MM.1S (cell line): ENCODE measurements at regions not wholly inside any gene's neighbourhood (a gene's known extent, or its start where the extent isn't known, plus 50 kb on each side); places are given as distances from the start of the nearest gene placed in this dataset.

Source experiments
- DNase-seq: peaks from one replicate; pipeline ENCODE4 v3.0.0-alpha.2; 2015
- H2AFZ ChIP-seq: fragments of 300-600 bp; sonication (generic); 2 replicates; pipeline ENCODE4 v1.6.0; 2016; ENCODE audit warnings: antibody characterized with exemption, low read length
- H3F3A ChIP-seq: fragments of 300-600 bp; sonication (generic); 2 replicates; pipeline ENCODE4 v1.6.1; 2016; ENCODE audit warnings: mild to moderate bottlenecking, antibody characterized with exemption, low read length, moderate library complexity, mixed read lengths; ENCODE audit not compliant: insufficient read depth
- H3K27ac ChIP-seq: fragments of 300-600 bp; sonication (generic); 2 replicates; pipeline ENCODE4 v1.5.1; 2016; ENCODE audit warnings: mild to moderate bottlenecking, low read length
- H3K27me3 ChIP-seq: fragments of 300-600 bp; sonication (generic); replicated peaks from 2 replicates; pipeline ENCODE4 v1.6.0; 2016; ENCODE audit warnings: low read length; ENCODE audit not compliant: insufficient read depth
- H3K36me3 ChIP-seq: fragments of 300-600 bp; sonication (generic); replicated peaks from 2 replicates; pipeline ENCODE4 v1.6.1; 2016; ENCODE audit warnings: mild to moderate bottlenecking, low read length, mixed read lengths; ENCODE audit not compliant: insufficient read depth
- H3K4me1 ChIP-seq: fragments of 300-600 bp; sonication (generic); 2 replicates; pipeline ENCODE4 v1.6.1; 2016; ENCODE audit warnings: low read length, mixed read lengths
- H3K4me2 ChIP-seq: fragments of 300-600 bp; sonication (generic); 2 replicates; pipeline ENCODE4 v1.6.0; 2016; ENCODE audit warnings: low read depth, low read length
- H3K4me3 ChIP-seq: fragments of 300-600 bp; sonication (generic); 2 replicates; pipeline ENCODE4 v1.5.1; 2016; ENCODE audit warnings: low read length, mixed read lengths
- H3K79me2 ChIP-seq: fragments of 300-600 bp; sonication (generic); 2 replicates; pipeline ENCODE4 v1.6.1; 2016; ENCODE audit warnings: mixed run types, low read length, mixed read lengths
- H3K9ac ChIP-seq: fragments of 300-600 bp; sonication (generic); 2 replicates; pipeline ENCODE4 v1.6.1; 2016; ENCODE audit warnings: low read length, mixed read lengths
- H3K9me2 ChIP-seq: fragments of 300-600 bp; sonication (generic); replicated peaks from 2 replicates; pipeline ENCODE4 v1.6.1; 2016; ENCODE audit warnings: mild to moderate bottlenecking, low read length, mixed read lengths; ENCODE audit not compliant: insufficient read depth
- H3K9me3 ChIP-seq: fragments of 300-600 bp; sonication (generic); replicated peaks from 2 replicates; pipeline ENCODE4 v1.6.1; 2016; ENCODE audit warnings: mild to moderate bottlenecking, low read length, mixed read lengths; ENCODE audit not compliant: insufficient read depth
- H4K20me1 ChIP-seq: fragments of 300-600 bp; sonication (generic); 2 replicates; pipeline ENCODE4 v1.6.1; 2016; ENCODE audit warnings: mild to moderate bottlenecking, low read length, moderate library complexity, mixed read lengths; ENCODE audit not compliant: insufficient read depth
- CTCF ChIP-seq: fragments of 300-600 bp; sonication (generic); IDR thresholded peaks from 2 replicates; pipeline ENCODE4 v1.5.1; 2016; ENCODE audit warnings: antibody characterized with exemption, low read length, mixed read lengths
- EZH2 ChIP-seq: fragments of 300-600 bp; sonication (generic); optimal IDR thresholded peaks from 2 replicates; pipeline ENCODE3; 2017; ENCODE audit warnings: low read depth, mild to moderate bottlenecking, antibody characterized with exemption, low read length, mixed read lengths
- EZH2phosphoT487 ChIP-seq: fragments of 300-600 bp; sonication (generic); IDR thresholded peaks from 2 replicates; pipeline ENCODE4 v1.6.1; 2018; ENCODE audit warnings: antibody characterized with exemption, low read length

- no peaks in the 10 kb centered on the region for H4K20me1 ChIP-seq
- no peak overlapping the region for H3K4me2 ChIP-seq
- no peak for DNase-seq
- no peaks in the 10 kb centered on the region for H3K9me2 ChIP-seq
- H3K9ac ChIP-seq: no peak overlapping the region
- H3K27ac ChIP-seq: no peak overlapping the region
- H3F3A ChIP-seq: peaks cover 8% of the 10 kb centered on the region; the same call in 1 of the 2 replicates
- no peaks in the 10 kb centered on the region for H3K36me3 ChIP-seq
- no peak overlapping the region for H3K4me3 ChIP-seq
- no peak overlapping the region for H2AFZ ChIP-seq
- H3K4me1 ChIP-seq: peaks cover 15% of the 10 kb centered on the region
- no peaks in the 10 kb centered on the region for H3K27me3 ChIP-seq
- no peak for TF ChIP-seq CTCF
- TF ChIP-seq EZH2: no peak
- no peak for TF ChIP-seq EZH2phosphoT487
- no peaks in the 10 kb centered on the region for H3K9me3 ChIP-seq
- no peaks in the 10 kb centered on the region for H3K79me2 ChIP-seq
Observed at GRCh38 chr2:39852831-39853230, 73.8 kb upstream of the THUMPD2 start.

GRCh38 chr2:39851651-39852110, 72.6 kb upstream of the THUMPD2 start:
- Histone ChIP-seq H3F3A (peaks cover 8% of the 10 kb centered on the region; the same call in 1 of the 2 replicates), H3K36me3 (no peaks in the 10 kb centered on the region), H3K4me1 (peaks cover 15% of the 10 kb centered on the region), H2AFZ (no peak overlapping the region), H3K4me3 (no peak overlapping the region), H3K79me2 (no peaks in the 10 kb centered on the region), H3K4me2 (peak overlapping the region; percentile 43; the same call in 1 of the 2 replicates), H3K9me3 (no peaks in the 10 kb centered on the region), H3K27me3 (no peaks in the 10 kb centered on the region), H3K9me2 (no peaks in the 10 kb centered on the region), H4K20me1 (no peaks in the 10 kb centered on the region), H3K27ac (no peak overlapping the region), H3K9ac (no peak overlapping the region)
- DNase-seq: peak; percentile 63
- TF ChIP-seq CTCF (peak; percentile 17; the same call in 1 of the 2 replicates), EZH2 (no peak)

DNA sequence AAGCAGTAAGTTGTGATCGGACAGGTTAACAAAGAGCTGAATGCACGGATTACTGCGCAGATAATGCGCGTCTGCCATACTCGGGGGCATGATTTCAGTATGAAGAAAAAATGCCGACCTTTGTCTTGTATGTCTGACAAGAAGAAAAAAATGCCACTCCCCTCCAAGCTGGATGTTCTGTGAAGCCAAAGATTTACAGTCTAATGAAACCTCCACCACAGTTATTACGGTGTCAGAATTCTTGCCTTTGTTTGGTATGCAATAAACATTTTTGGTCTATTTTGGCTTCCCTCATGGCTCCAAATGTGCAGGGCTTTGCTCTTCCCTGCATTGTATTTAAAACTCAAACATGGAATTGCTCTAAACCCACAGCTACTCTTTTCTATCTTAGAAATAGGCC, 72.2 kb upstream of the THUMPD2 start:
- no peak for TF ChIP-seq EZH2
- TF ChIP-seq EZH2phosphoT487: no peak
- no peak for TF ChIP-seq CTCF
- Histone ChIP-seq H3K4me2 (peak overlapping the region; percentile 43; the same call in 1 of the 2 replicates), H3K9me3 (no peaks in the 10 kb centered on the region), H3K36me3 (no peaks in the 10 kb centered on the region), H3K27me3 (no peaks in the 10 kb centered on the region), H3K9me2 (no peaks in the 10 kb centered on the region), H3F3A (peaks cover 8% of the 10 kb centered on the region; the same call in 1 of the 2 replicates), H2AFZ (no peak overlapping the region), H3K79me2 (no peaks in the 10 kb centered on the region), H3K4me1 (peaks cover 15% of the 10 kb centered on the region), H4K20me1 (no peaks in the 10 kb centered on the region), H3K27ac (no peak overlapping the region), H3K4me3 (no peak overlapping the region), H3K9ac (no peak overlapping the region)
- no peak for DNase-seq
